Right atrium auricular region (tissue), 2 donors: ENCODE measurements at regions not wholly inside any gene's neighbourhood (a gene's known extent, or its start where the extent isn't known, plus 50 kb on each side); places are given as distances from the start of the nearest gene placed in this dataset.

ENCODE experiments used
- DNase-seq: peaks from one replicate; pipeline ENCODE4 v3.0.0-alpha.2; 2019; ENCODE audit warnings: low spot score
- H3K27ac ChIP-seq, 2 donors: fragments of 200-600 bp; sonication (generic); 1 replicate in 1 of 2; 2 replicates in 1 of 2; pipeline ENCODE4 v1.5.1; 2016 to 2019
- H3K27me3 ChIP-seq, 2 donors: fragments of 200-600 bp; sonication (generic); one replicate each; pipeline versions ENCODE4 v1.5.1 to v1.6.0; 2017 to 2019
- H3K36me3 ChIP-seq: fragments of 200-600 bp; sonication (generic); one replicate; pipeline ENCODE4 v1.5.1; 2016
- H3K4me1 ChIP-seq, 2 donors: fragments of 200-600 bp; sonication (generic); one replicate each; pipeline versions ENCODE4 v1.5.1 to v1.6.0; 2017 to 2019
- H3K4me3 ChIP-seq, 2 donors: fragments of 200-600 bp; sonication (generic); 1 replicate in 1 of 2; 2 replicates in 1 of 2; pipeline ENCODE4 v1.5.1; 2017 to 2019; ENCODE audit warnings: mild to moderate bottlenecking in 1 of 2, moderate library complexity in 1 of 2
- H3K9me3 ChIP-seq, 2 donors: fragments of 200-600 bp; sonication (generic); one replicate each; pipeline ENCODE4 v1.5.1; 2019
- CTCF ChIP-seq, 2 donors: fragments of 200-600 bp; sonication (generic); IDR thresholded peaks; one replicate each; pipeline ENCODE4 v1.5.1; 2019; ENCODE audit warnings: antibody characterized with exemption in 2 of 2

DNA sequence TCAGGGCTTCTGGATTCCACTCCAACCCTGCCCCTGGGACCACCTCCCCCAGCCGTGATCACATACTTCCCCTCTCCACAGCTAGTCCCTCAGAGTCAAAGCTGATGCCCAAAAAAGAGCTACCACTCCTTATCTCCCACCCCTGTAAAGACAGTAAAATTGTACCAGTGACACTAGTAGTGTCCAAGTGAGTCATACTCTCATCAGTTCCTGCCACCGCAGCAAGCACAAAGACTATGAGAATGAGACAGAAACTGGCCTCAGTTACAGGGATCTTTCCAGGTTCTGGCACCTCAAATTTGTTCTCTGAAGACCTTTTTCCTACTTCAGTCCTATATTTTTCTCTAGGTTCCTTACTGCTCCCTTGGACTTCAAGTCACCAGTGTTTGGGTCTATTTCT lies 144.2 kb downstream of the SPRY2 start:
- Histone ChIP-seq H3K4me3 (no peak overlapping the region), H3K27ac (no peak overlapping the region)
- TF ChIP-seq CTCF (IDR thresholded peaks at IDR 0.05) = no peak

GRCh38 chr13:80195649-80196048 lies 145.3 kb downstream of the SPRY2 start:
- no peaks in the 10 kb centered on the region for H3K4me1 ChIP-seq
- H3K9me3 ChIP-seq = no peaks in the 10 kb centered on the region
- no peaks in the 10 kb centered on the region for H3K36me3 ChIP-seq
- H3K4me3 ChIP-seq = no peak overlapping the region
- H3K27ac ChIP-seq = no peak overlapping the region
- no peak for TF ChIP-seq CTCF (IDR thresholded peaks at IDR 0.05)
- no peaks in the 10 kb centered on the region for H3K27me3 ChIP-seq
- DNase-seq = no peak

More for the DNA sequence above, 144.2 kb downstream of the SPRY2 start:
- Histone ChIP-seq H3K4me1 (no peaks in the 10 kb centered on the region), H3K36me3 (no peaks in the 10 kb centered on the region), H3K9me3 (no peaks in the 10 kb centered on the region), H3K27me3 (no peaks in the 10 kb centered on the region)
- DNase-seq = no peak

- TF ChIP-seq CTCF (IDR thresholded peaks at IDR 0.05) = no peak
- Histone ChIP-seq H3K27me3 (no peaks in the 10 kb centered on the region), H3K4me3 (no peak overlapping the region), H3K9me3 (no peaks in the 10 kb centered on the region), H3K27ac (no peak overlapping the region), H3K36me3 (no peaks in the 10 kb centered on the region), H3K4me1 (no peaks in the 10 kb centered on the region)
- DNase-seq = no peak
Measured at GRCh38 chr13:80189889-80190597, 150.9 kb downstream of the SPRY2 start.

- no peak for TF ChIP-seq CTCF (IDR thresholded peaks at IDR 0.05)
- no peak for DNase-seq
- Histone ChIP-seq H3K4me1 (no peaks in the 10 kb centered on the region), H3K27me3 (no peaks in the 10 kb centered on the region), H3K27ac (no peak overlapping the region), H3K4me3 (no peak overlapping the region), H3K36me3 (no peaks in the 10 kb centered on the region), H3K9me3 (no peaks in the 10 kb centered on the region)
Measured at GRCh38 chr13:80180740-80181355, 160.1 kb downstream of the SPRY2 start.

- H3K9me3 ChIP-seq = no peaks in the 10 kb centered on the region
- no peak for DNase-seq
- H3K4me1 ChIP-seq = no peaks in the 10 kb centered on the region
- TF ChIP-seq CTCF (IDR thresholded peaks at IDR 0.05) = no peak
- no peak overlapping the region for H3K27ac ChIP-seq
- H3K4me3 ChIP-seq = no peak overlapping the region
- H3K36me3 ChIP-seq = no peaks in the 10 kb centered on the region
- H3K27me3 ChIP-seq = no peaks in the 10 kb centered on the region
Measured at GRCh38 chr13:80177327-80177726, 163.6 kb downstream of the SPRY2 start.
